ENCODE measurements at regions not wholly inside any gene's neighbourhood (a gene's known extent, or its start where the extent isn't known, plus 50 kb on each side); places are given as distances from the start of the nearest gene placed in this dataset.

- Histone ChIP-seq H3K4me3 (no peak overlapping the region), H3K36me3 (no peaks in the 10 kb centered on the region), H3K9me3 (no peaks in the 10 kb centered on the region), H3K27me3 (no peaks in the 10 kb centered on the region), H3K4me1 (no peaks in the 10 kb centered on the region), H3K27ac (no peak overlapping the region)
- DNase-seq (ENCODE audit: low spot score in 2 of 2), result no peak
- TF ChIP-seq CTCF (IDR thresholded peaks at IDR 0.05), result no peak
- intact Hi-C loops (cut with DNase I), result no loop called here
Observed at GRCh38 chr13:47539317-47539716, 461.8 kb downstream of the SUCLA2 start.

- Histone ChIP-seq H3K27ac (no peak overlapping the region), H3K27me3 (no peaks in the 10 kb centered on the region), H3K4me3 (no peak overlapping the region), H3K36me3 (no peaks in the 10 kb centered on the region), H3K9me3 (no peaks in the 10 kb centered on the region), H3K4me1 (no peaks in the 10 kb centered on the region)
- intact Hi-C loops (cut with DNase I), result no loop called here
- TF ChIP-seq CTCF (IDR thresholded peaks at IDR 0.05), result no peak
- no peak for DNase-seq (ENCODE audit: low spot score in 2 of 2)
Observed at GRCh38 chr13:47523771-47524170, 477.3 kb downstream of the SUCLA2 start.

- H3K9me3 ChIP-seq, result no peaks in the 10 kb centered on the region
- TF ChIP-seq CTCF (IDR thresholded peaks at IDR 0.05), result no peak
- H3K27ac ChIP-seq, result no peak overlapping the region
- no peaks in the 10 kb centered on the region for H3K27me3 ChIP-seq
- DNase-seq (ENCODE audit: low spot score in 2 of 2), result no peak
- intact Hi-C loops (cut with DNase I), result no loop called here
- H3K4me3 ChIP-seq, result no peak overlapping the region
- H3K36me3 ChIP-seq, result no peaks in the 10 kb centered on the region
- no peaks in the 10 kb centered on the region for H3K4me1 ChIP-seq
Observed at GRCh38 chr13:47521890-47522487, 479.1 kb downstream of the SUCLA2 start.

GRCh38 chr13:47519626-47520025 lies 481.4 kb downstream of the SUCLA2 start:
- H3K4me3 ChIP-seq, result no peak overlapping the region
- intact Hi-C loops (cut with DNase I), result no loop called here
- H3K9me3 ChIP-seq, result no peaks in the 10 kb centered on the region
- H3K27me3 ChIP-seq, result no peaks in the 10 kb centered on the region
- H3K36me3 ChIP-seq, result no peaks in the 10 kb centered on the region
- no peak for DNase-seq (ENCODE audit: low spot score in 2 of 2)
- no peaks in the 10 kb centered on the region for H3K4me1 ChIP-seq
- H3K27ac ChIP-seq, result no peak overlapping the region
- no peak for TF ChIP-seq CTCF (IDR thresholded peaks at IDR 0.05)

GRCh38 chr13:47518530-47518929 lies 482.5 kb downstream of the SUCLA2 start:
- H3K36me3 ChIP-seq, result no peaks in the 10 kb centered on the region
- H3K27me3 ChIP-seq, result no peaks in the 10 kb centered on the region
- no peak for DNase-seq (ENCODE audit: low spot score in 2 of 2)
- H3K4me3 ChIP-seq, result no peak overlapping the region
- no peaks in the 10 kb centered on the region for H3K4me1 ChIP-seq
- intact Hi-C loops (cut with DNase I), result no loop called here
- no peak overlapping the region for H3K27ac ChIP-seq
- no peaks in the 10 kb centered on the region for H3K9me3 ChIP-seq
- no peak for TF ChIP-seq CTCF (IDR thresholded peaks at IDR 0.05)

DNA sequence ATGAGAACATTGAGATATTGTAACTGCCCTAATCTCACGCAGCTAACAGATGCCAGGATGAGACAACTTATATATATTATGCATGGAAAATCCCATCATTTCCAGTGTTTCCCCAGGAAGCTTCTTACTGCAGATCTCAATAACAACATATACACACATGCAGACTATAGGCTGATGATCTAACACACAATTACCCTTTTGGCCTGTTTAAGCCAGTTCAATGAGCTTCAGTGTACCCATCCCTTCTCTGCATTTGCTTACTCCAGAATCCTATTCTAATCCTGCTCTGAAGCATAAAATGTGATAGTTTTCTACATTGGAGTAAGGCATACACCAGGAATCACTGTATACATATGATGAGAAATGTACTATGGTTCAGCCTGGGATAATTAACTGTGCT lies 489.4 kb downstream of the SUCLA2 start:
- Histone ChIP-seq H3K36me3 (no peaks in the 10 kb centered on the region), H3K4me3 (no peak overlapping the region), H3K27me3 (no peaks in the 10 kb centered on the region), H3K4me1 (no peaks in the 10 kb centered on the region), H3K27ac (no peak overlapping the region), H3K9me3 (no peaks in the 10 kb centered on the region)
- intact Hi-C loops (cut with DNase I), result no loop called here
- TF ChIP-seq CTCF (IDR thresholded peaks at IDR 0.05), result no peak
- DNase-seq (ENCODE audit: low spot score in 2 of 2), result no peak
